MM.1S (cell line): ENCODE measurements at regions not wholly inside any gene's neighbourhood (a gene's known extent, or its start where the extent isn't known, plus 50 kb on each side); places are given as distances from the start of the nearest gene placed in this dataset.

Experiments used
- CTCF ChIP-seq: fragments of 300-600 bp; sonication (generic); IDR thresholded peaks from 2 replicates; pipeline ENCODE4 v1.5.1; 2016; ENCODE audit warnings: antibody characterized with exemption, low read length, mixed read lengths
- EZH2 ChIP-seq: fragments of 300-600 bp; sonication (generic); optimal IDR thresholded peaks from 2 replicates; pipeline ENCODE3; 2017; ENCODE audit warnings: low read depth, mild to moderate bottlenecking, antibody characterized with exemption, low read length, mixed read lengths
- EZH2phosphoT487 ChIP-seq: fragments of 300-600 bp; sonication (generic); IDR thresholded peaks from 2 replicates; pipeline ENCODE4 v1.6.1; 2018; ENCODE audit warnings: antibody characterized with exemption, low read length

GRCh38 chr14:34204774-34205173 lies 253.9 kb upstream of the EGLN3 start:
- TF ChIP-seq CTCF: no peak
- TF ChIP-seq EZH2phosphoT487: no peak
- TF ChIP-seq EZH2: no peak
